Astrocyte (in vitro differentiated cells and primary cell): ENCODE measurements at regions not wholly inside any gene's neighbourhood (a gene's known extent, or its start where the extent isn't known, plus 50 kb on each side); places are given as distances from the start of the nearest gene placed in this dataset.

Experiments used
- DNase-seq: peaks from one replicate; pipeline ENCODE4 v3.0.0-alpha.2; 2010; ENCODE audit warnings: low read depth
- FAIRE-seq: peaks from 2 replicates; lab custom pipeline; 2011; peaks lifted over from hg19 to GRCh38; lab: Jason Lieb, UNC
- H2AFZ ChIP-seq: 2 replicates; pipeline ENCODE4 v1.6.0; 2012; ENCODE audit warnings: low read depth, low read length, inconsistent platforms
- H3K27ac ChIP-seq: 2 replicates; pipeline ENCODE4 v1.5.1; 2011; ENCODE audit warnings: low read depth, low read length, inconsistent platforms
- H3K27me3 ChIP-seq: 2 replicates; pipeline ENCODE4 v1.6.0; 2011; ENCODE audit warnings: low read length, inconsistent platforms; ENCODE audit not compliant: insufficient read depth
- H3K36me3 ChIP-seq: 2 replicates; pipeline ENCODE4 v1.5.1; 2011; ENCODE audit warnings: low read length, inconsistent platforms; ENCODE audit not compliant: insufficient read depth
- H3K4me1 ChIP-seq: 2 replicates; pipeline ENCODE4 v1.5.1; 2011; ENCODE audit warnings: low read length, inconsistent platforms; ENCODE audit not compliant: insufficient read depth
- H3K4me2 ChIP-seq: 2 replicates; pipeline ENCODE4 v1.6.0; 2012; ENCODE audit warnings: low read length, inconsistent platforms
- H3K4me3 ChIP-seq: 2 replicates; pipeline ENCODE4 v1.5.1; 2011; ENCODE audit warnings: low read depth, mild to moderate bottlenecking, low read length, inconsistent platforms; ENCODE audit not compliant: insufficient read depth
- H3K79me2 ChIP-seq: 2 replicates; pipeline ENCODE4 v1.6.0; 2012; ENCODE audit warnings: mild to moderate bottlenecking, low read length, inconsistent platforms; ENCODE audit not compliant: insufficient read depth
- H3K9ac ChIP-seq: 2 replicates; pipeline ENCODE4 v1.6.0; 2012; ENCODE audit warnings: mild to moderate bottlenecking, low read length, inconsistent platforms
- H3K9me3 ChIP-seq: 2 replicates; pipeline ENCODE4 v1.5.1; 2012; ENCODE audit warnings: low read depth, mild to moderate bottlenecking, low read length, inconsistent platforms; ENCODE audit not compliant: insufficient read depth
- H4K20me1 ChIP-seq: 2 replicates; pipeline ENCODE4 v1.6.0; 2012; ENCODE audit warnings: low read length, inconsistent platforms; ENCODE audit not compliant: insufficient read depth
- H3K27ac Mint-ChIP-seq: one replicate; pipeline ENCODE4 v1.8.0; 2021; ENCODE audit warnings: mild to moderate bottlenecking, mixed read lengths; ENCODE audit not compliant: unreplicated experiment
- H3K27me3 Mint-ChIP-seq: one replicate; pipeline ENCODE4 v1.8.0; 2021; ENCODE audit warnings: low read depth, mixed read lengths; ENCODE audit not compliant: unreplicated experiment
- H3K36me3 Mint-ChIP-seq: one replicate; pipeline ENCODE4 v1.8.0; 2021; ENCODE audit warnings: low read depth, mixed read lengths; ENCODE audit not compliant: unreplicated experiment
- H3K4me1 Mint-ChIP-seq: one replicate; pipeline ENCODE4 v1.8.0; 2021; ENCODE audit warnings: low read depth, mixed read lengths; ENCODE audit not compliant: unreplicated experiment
- H3K4me3 Mint-ChIP-seq: one replicate; pipeline ENCODE4 v1.8.0; 2021; ENCODE audit warnings: mild to moderate bottlenecking, moderate library complexity, mixed read lengths; ENCODE audit not compliant: unreplicated experiment
- H3K9me3 Mint-ChIP-seq: one replicate; pipeline ENCODE4 v1.8.0; 2021; ENCODE audit warnings: mild to moderate bottlenecking, mixed read lengths; ENCODE audit not compliant: unreplicated experiment
- CTCF ChIP-seq: IDR thresholded peaks from 2 replicates; pipeline ENCODE4 v1.5.1; 2011; ENCODE audit warnings: low read depth, mild to moderate bottlenecking, inconsistent platforms, low read length, moderate library complexity; ENCODE audit not compliant: insufficient read depth
- EZH2 ChIP-seq: IDR thresholded peaks from 2 replicates; pipeline ENCODE4 v1.6.1; 2012; ENCODE audit warnings: mild to moderate bottlenecking, low read length, inconsistent platforms; ENCODE audit not compliant: insufficient read depth

- Histone ChIP-seq H3K27ac (no peak overlapping the region), H3K4me2 (no peak overlapping the region), H3K27me3 (peaks cover 2% of the 10 kb centered on the region), H3K9me3 (peaks cover 8% of the 10 kb centered on the region), H3K79me2 (no peaks in the 10 kb centered on the region), H4K20me1 (no peaks in the 10 kb centered on the region), H3K9ac (no peak overlapping the region), H3K4me3 (no peak overlapping the region), H3K4me1 (no peaks in the 10 kb centered on the region), H2AFZ (no peak overlapping the region), H3K36me3 (no peaks in the 10 kb centered on the region)
- TF ChIP-seq CTCF (no peak), EZH2 (no peak)
- Mint-ChIP-seq H3K36me3 (no peaks in the 10 kb centered on the region), H3K9me3 (peaks cover 11% of the 10 kb centered on the region), H3K4me1 (no peaks in the 10 kb centered on the region), H3K4me3 (no peak overlapping the region), H3K27ac (no peak overlapping the region), H3K27me3 (peaks cover 14% of the 10 kb centered on the region)
- DNase-seq, result no peak
- no peak for FAIRE-seq
Measured at GRCh38 chr17:77716289-77716926, 242.1 kb upstream of the TNRC6C start.

DNA sequence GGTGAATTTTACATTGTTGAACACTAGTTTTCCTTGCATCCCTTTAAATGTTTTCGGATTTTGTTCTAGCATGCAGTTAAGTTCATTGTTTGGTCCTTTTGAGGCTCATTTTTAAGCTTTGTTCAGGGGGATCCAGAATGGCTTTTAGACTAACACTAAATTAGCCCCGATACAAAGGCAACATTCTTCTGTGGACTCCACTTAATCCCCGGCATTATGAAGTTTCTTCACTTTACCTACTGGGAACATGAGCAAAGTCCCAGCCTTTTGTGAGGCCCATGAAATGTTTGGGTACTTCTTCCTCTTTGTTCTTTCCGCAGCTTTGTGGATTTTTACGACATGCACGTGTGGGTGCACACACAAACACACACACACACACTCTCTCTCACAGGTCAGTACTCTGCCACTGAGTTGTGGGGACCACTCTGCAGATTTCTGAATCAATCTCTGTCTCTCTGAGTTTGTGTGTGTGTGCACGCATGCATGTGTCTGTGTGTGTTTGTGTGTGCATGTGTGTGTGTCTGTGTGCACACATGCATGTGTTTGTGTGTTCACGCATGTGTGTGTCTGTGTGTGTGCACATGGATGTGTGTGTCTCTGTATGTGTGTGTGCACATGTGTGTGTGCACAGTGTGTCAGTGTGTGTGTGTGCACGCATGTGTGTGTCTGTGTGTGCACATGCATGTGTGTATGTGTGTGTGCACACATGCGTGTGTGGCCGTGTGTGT, 240.4 kb upstream of the TNRC6C start:
- Histone ChIP-seq H3K4me3 (no peak overlapping the region), H3K9ac (no peak overlapping the region), H4K20me1 (no peaks in the 10 kb centered on the region), H3K79me2 (no peaks in the 10 kb centered on the region), H3K9me3 (peaks cover 8% of the 10 kb centered on the region), H3K4me1 (no peaks in the 10 kb centered on the region), H3K4me2 (no peak overlapping the region), H3K27ac (no peak overlapping the region), H2AFZ (no peak overlapping the region), H3K27me3 (peaks cover 4% of the 10 kb centered on the region), H3K36me3 (no peaks in the 10 kb centered on the region)
- H3K27me3 Mint-ChIP-seq, result peaks cover 26% of the 10 kb centered on the region
- no peak overlapping the region for H3K4me3 Mint-ChIP-seq
- TF ChIP-seq EZH2 (no peak), CTCF (no peak)
- no peak overlapping the region for H3K27ac Mint-ChIP-seq
- DNase-seq (no peak), FAIRE-seq (no peak)
- H3K36me3 Mint-ChIP-seq, result no peaks in the 10 kb centered on the region
- H3K9me3 Mint-ChIP-seq, result peaks cover 19% of the 10 kb centered on the region
- H3K4me1 Mint-ChIP-seq, result no peaks in the 10 kb centered on the region

DNA sequence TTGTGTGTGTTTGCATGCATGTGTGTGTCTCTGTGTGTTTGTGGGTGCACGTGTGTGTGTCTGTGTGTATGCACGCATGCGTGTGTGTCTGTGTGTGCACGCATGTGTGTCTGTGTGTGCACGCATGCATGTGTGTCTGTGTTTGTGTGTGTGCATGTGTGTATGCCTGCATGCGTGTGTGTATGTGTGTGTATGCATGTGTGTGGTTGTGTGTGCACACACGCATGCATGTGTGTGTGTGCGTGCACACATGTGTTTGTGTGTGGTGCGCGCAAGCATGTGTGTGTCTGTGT, 239.9 kb upstream of the TNRC6C start:
- Mint-ChIP-seq H3K4me3 (no peak overlapping the region), H3K27me3 (peaks cover 26% of the 10 kb centered on the region), H3K9me3 (peaks cover 19% of the 10 kb centered on the region), H3K27ac (no peak overlapping the region), H3K4me1 (no peaks in the 10 kb centered on the region), H3K36me3 (no peaks in the 10 kb centered on the region)
- no peaks in the 10 kb centered on the region for H3K36me3 ChIP-seq
- peaks cover 8% of the 10 kb centered on the region for H3K9me3 ChIP-seq
- no peak overlapping the region for H2AFZ ChIP-seq
- no peak overlapping the region for H3K4me3 ChIP-seq
- H3K27me3 ChIP-seq, result peaks cover 6% of the 10 kb centered on the region
- no peak overlapping the region for H3K9ac ChIP-seq
- no peak for TF ChIP-seq CTCF
- TF ChIP-seq EZH2, result no peak
- H3K27ac ChIP-seq, result no peak overlapping the region
- H3K4me2 ChIP-seq, result no peak overlapping the region
- no peaks in the 10 kb centered on the region for H3K4me1 ChIP-seq
- H4K20me1 ChIP-seq, result no peaks in the 10 kb centered on the region
- FAIRE-seq (no peak), DNase-seq (no peak)
- H3K79me2 ChIP-seq, result no peaks in the 10 kb centered on the region
